A673 (cell line): ENCODE measurements at regions not wholly inside any gene's neighbourhood (a gene's known extent, or its start where the extent isn't known, plus 50 kb on each side); places are given as distances from the start of the nearest gene placed in this dataset.

Experiments used
- EZH2 ChIP-seq: fragments of 200-600 bp; sonication (generic); IDR thresholded peaks from 2 replicates; pipeline ENCODE4 v1.6.1; 2017; ENCODE audit warnings: borderline replicate concordance, low read depth, mild to moderate bottlenecking, mixed read lengths, antibody characterized with exemption, low read length; ENCODE audit not compliant: poor library complexity, severe bottlenecking
- TF ChIP-seq, protein P1 (sequence below): fragments of 300-800, 200-600 bp; sonication (generic); conservative IDR thresholded peaks from 2 replicates; pipeline ENCODE4 v1.5.1; 2017; ENCODE audit warnings: low read depth, mild to moderate bottlenecking, antibody characterized with exemption, low read length, moderate library complexity, mixed read lengths

DNA sequence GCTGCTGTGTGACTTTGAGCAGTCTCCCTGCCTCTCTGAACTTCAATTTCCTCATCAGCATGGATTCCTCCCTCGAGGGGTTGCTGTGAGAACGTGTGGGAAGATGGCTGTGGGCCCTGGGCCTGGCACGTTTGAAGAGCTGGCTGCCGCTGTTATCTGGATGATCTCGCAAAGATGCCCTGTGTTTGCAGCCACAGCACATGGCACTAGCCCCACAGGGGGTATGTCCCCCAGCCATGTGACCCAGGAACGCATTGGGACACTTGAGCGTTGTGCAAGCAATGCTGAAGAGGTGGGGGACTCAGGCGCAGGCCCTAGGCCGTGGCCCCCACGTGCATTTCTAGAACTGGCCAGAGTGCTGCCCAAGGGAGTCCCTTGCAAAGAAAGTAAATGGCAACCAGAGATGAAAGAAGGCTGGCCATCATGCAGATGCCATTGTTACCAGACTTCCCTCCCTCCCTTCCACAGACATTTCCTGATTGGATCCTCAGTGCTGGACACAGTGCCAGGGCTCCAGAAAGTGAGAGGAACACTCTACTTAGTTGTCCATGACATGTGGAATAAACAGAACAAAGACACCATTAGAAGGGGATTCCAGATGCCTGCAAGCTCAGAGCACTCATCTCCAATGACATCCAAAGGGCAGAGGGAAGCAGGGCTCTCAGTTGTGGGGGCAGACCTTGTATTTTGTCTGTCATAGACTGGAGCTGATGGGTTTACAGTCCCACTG lies 65.1 kb upstream of the NEURL1B start:
- TF ChIP-seq, protein P1, sequence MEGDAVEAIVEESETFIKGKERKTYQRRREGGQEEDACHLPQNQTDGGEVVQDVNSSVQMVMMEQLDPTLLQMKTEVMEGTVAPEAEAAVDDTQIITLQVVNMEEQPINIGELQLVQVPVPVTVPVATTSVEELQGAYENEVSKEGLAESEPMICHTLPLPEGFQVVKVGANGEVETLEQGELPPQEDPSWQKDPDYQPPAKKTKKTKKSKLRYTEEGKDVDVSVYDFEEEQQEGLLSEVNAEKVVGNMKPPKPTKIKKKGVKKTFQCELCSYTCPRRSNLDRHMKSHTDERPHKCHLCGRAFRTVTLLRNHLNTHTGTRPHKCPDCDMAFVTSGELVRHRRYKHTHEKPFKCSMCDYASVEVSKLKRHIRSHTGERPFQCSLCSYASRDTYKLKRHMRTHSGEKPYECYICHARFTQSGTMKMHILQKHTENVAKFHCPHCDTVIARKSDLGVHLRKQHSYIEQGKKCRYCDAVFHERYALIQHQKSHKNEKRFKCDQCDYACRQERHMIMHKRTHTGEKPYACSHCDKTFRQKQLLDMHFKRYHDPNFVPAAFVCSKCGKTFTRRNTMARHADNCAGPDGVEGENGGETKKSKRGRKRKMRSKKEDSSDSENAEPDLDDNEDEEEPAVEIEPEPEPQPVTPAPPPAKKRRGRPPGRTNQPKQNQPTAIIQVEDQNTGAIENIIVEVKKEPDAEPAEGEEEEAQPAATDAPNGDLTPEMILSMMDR, result no peak
- no peak for TF ChIP-seq EZH2
